Trophoblast cell (in vitro differentiated cells and primary cell): ENCODE measurements at regions not wholly inside any gene's neighbourhood (a gene's known extent, or its start where the extent isn't known, plus 50 kb on each side); places are given as distances from the start of the nearest gene placed in this dataset.

Experiments
- DNase-seq, 2 donors: peaks; one replicate each; pipeline ENCODE4 v3.0.0-alpha.2; 2016
- H2AFZ ChIP-seq: 2 replicates; pipeline ENCODE4 v1.6.1; 2013; ENCODE audit warnings: low read length, moderate library complexity, mild to moderate bottlenecking; ENCODE audit not compliant: insufficient read depth, poor library complexity
- H2AK5ac ChIP-seq: 2 replicates; pipeline ENCODE4 v1.6.1; 2013; ENCODE audit warnings: mild to moderate bottlenecking, low read length
- H2BK120ac ChIP-seq: 2 replicates; pipeline ENCODE4 v1.6.1; 2013; ENCODE audit warnings: low read length, mild to moderate bottlenecking, moderate library complexity; ENCODE audit not compliant: insufficient read depth, poor library complexity
- H2BK12ac ChIP-seq: 2 replicates; pipeline ENCODE4 v1.6.1; 2013; ENCODE audit warnings: mild to moderate bottlenecking, low read length, moderate library complexity
- H2BK5ac ChIP-seq: 2 replicates; pipeline ENCODE4 v1.6.1; 2013; ENCODE audit warnings: low read length, low read depth, moderate library complexity, mild to moderate bottlenecking; ENCODE audit not compliant: poor library complexity
- H3K14ac ChIP-seq: 2 replicates; pipeline ENCODE4 v1.6.1; 2013; ENCODE audit warnings: mild to moderate bottlenecking, low read length
- H3K18ac ChIP-seq: 2 replicates; pipeline ENCODE4 v1.6.1; 2013; ENCODE audit warnings: mild to moderate bottlenecking, low read length
- H3K23ac ChIP-seq: 2 replicates; pipeline ENCODE4 v1.6.1; 2013; ENCODE audit warnings: low read length
- H3K27ac ChIP-seq: 2 replicates; pipeline ENCODE4 v1.5.1; 2013; ENCODE audit warnings: low read depth, mild to moderate bottlenecking, inconsistent platforms, low read length, moderate library complexity
- H3K27me3 ChIP-seq: 2 replicates; pipeline ENCODE4 v1.6.1; 2013; ENCODE audit warnings: inconsistent platforms, mild to moderate bottlenecking, low read length, moderate library complexity; ENCODE audit not compliant: insufficient read depth
- H3K36me3 ChIP-seq, 2 experiments: 1 replicate in 1 of 2; 2 replicates in 1 of 2; pipeline ENCODE4 v1.6.1; 2013; ENCODE audit warnings: low read length in 2 of 2, mild to moderate bottlenecking in 2 of 2, moderate library complexity in 1 of 2; ENCODE audit not compliant: insufficient read depth in 2 of 2, control insufficient read depth in 1 of 2
- H3K4ac ChIP-seq: 2 replicates; pipeline ENCODE4 v1.6.1; 2013; ENCODE audit warnings: low read depth, mild to moderate bottlenecking, low read length, moderate library complexity
- H3K4me1 ChIP-seq, 2 experiments: 1 replicate in 1 of 2; 2 replicates in 1 of 2; pipeline ENCODE4 v1.6.1; 2013; ENCODE audit warnings: low read length in 2 of 2, mild to moderate bottlenecking in 2 of 2, moderate library complexity in 1 of 2; ENCODE audit not compliant: insufficient read depth in 2 of 2, control insufficient read depth in 1 of 2
- H3K4me2 ChIP-seq: 2 replicates; pipeline ENCODE4 v1.6.1; 2013; ENCODE audit warnings: inconsistent platforms, mild to moderate bottlenecking, low read length, moderate library complexity
- H3K4me3 ChIP-seq: 2 replicates; pipeline ENCODE4 v1.5.1; 2013; ENCODE audit warnings: mild to moderate bottlenecking, low read depth, low read length, inconsistent platforms
- H3K79me1 ChIP-seq: one replicate; pipeline ENCODE4 v1.6.1; 2013; ENCODE audit warnings: low read length
- H3K79me2 ChIP-seq: 2 replicates; pipeline ENCODE4 v1.6.1; 2013; ENCODE audit warnings: low read length, mild to moderate bottlenecking; ENCODE audit not compliant: control insufficient read depth, insufficient read depth, poor library complexity
- H3K9ac ChIP-seq: 2 replicates; pipeline ENCODE4 v1.6.1; 2013; ENCODE audit warnings: mild to moderate bottlenecking, low read length
- H3K9me3 ChIP-seq: 2 replicates; pipeline ENCODE4 v1.6.1; 2013; ENCODE audit warnings: low read depth, mild to moderate bottlenecking, control low read depth, inconsistent platforms, low read length; ENCODE audit not compliant: insufficient read depth
- H4K12ac ChIP-seq: 2 replicates; pipeline ENCODE4 v1.6.1; 2013; ENCODE audit warnings: low read depth, mild to moderate bottlenecking, low read length, moderate library complexity
- H4K8ac ChIP-seq: 2 replicates; pipeline ENCODE4 v1.6.1; 2013; ENCODE audit warnings: low read depth, mild to moderate bottlenecking, low read length, moderate library complexity
- H4K91ac ChIP-seq: one replicate; pipeline ENCODE4 v1.6.1; 2013; ENCODE audit warnings: low read depth, mild to moderate bottlenecking, low read length, moderate library complexity
- WGBS: extraction: QIAGEN DNeasy Blood & Tissue Kit; methylation state at CpG from one replicate; pipeline ENCODE4 v1.1.7; 2013; ENCODE audit warnings: missing lambda C conversion rate; ENCODE audit not compliant: insufficient read length, insufficient coverage; ENCODE audit errors: extremely low coverage; 5-methylcytosine and 5-hydroxymethylcytosine counted together

DNA sequence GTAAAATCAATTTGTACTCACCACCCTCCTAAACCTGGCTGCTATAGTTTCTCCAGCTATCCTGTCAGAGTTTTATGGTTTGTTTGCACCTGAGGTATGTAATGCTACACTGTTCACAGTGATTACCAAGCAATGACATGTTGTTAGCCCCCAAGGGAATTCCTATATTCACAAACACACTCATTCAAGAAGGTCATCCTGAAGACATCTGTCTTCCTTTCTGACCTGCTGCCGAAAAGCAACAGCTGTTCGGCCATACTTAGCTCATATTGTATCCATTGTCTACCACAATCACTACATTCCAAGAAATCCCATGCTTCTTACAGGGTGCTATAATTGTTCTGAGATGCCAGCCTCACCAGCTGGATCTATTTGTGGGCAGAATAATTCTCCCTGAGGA, 160.1 kb upstream of the GYPA start:
- H2BK12ac ChIP-seq = no peak overlapping the region
- H2AFZ ChIP-seq = no peak overlapping the region
- H3K9ac ChIP-seq = no peak overlapping the region
- H3K18ac ChIP-seq = no peak overlapping the region
- H4K12ac ChIP-seq = no peak overlapping the region
- H3K4me3 ChIP-seq = no peak overlapping the region
- no peak overlapping the region for H4K91ac ChIP-seq
- no CpG with 5 or more reads among the region's 2 CpGs for WGBS
- H3K79me1 ChIP-seq = no peaks in the 10 kb centered on the region
- peaks cover 0 to 6% of the 10 kb centered on the region in 2 experiments for H3K4me1 ChIP-seq
- H3K36me3 ChIP-seq = no peaks in the 10 kb centered on the region
- H3K23ac ChIP-seq = no peak overlapping the region
- H3K4me2 ChIP-seq = no peak overlapping the region
- H3K9me3 ChIP-seq = no peaks in the 10 kb centered on the region
- no peak overlapping the region for H4K8ac ChIP-seq
- no peaks in the 10 kb centered on the region for H3K79me2 ChIP-seq
- H3K27ac ChIP-seq = no peak overlapping the region
- no peak overlapping the region for H2BK5ac ChIP-seq
- no peak overlapping the region for H3K14ac ChIP-seq
- H2BK120ac ChIP-seq = no peak overlapping the region
- H3K4ac ChIP-seq = no peak overlapping the region
- H3K27me3 ChIP-seq = no peaks in the 10 kb centered on the region
- H2AK5ac ChIP-seq = no peak overlapping the region
- peak; percentile 49 to 84 for DNase-seq

DNA sequence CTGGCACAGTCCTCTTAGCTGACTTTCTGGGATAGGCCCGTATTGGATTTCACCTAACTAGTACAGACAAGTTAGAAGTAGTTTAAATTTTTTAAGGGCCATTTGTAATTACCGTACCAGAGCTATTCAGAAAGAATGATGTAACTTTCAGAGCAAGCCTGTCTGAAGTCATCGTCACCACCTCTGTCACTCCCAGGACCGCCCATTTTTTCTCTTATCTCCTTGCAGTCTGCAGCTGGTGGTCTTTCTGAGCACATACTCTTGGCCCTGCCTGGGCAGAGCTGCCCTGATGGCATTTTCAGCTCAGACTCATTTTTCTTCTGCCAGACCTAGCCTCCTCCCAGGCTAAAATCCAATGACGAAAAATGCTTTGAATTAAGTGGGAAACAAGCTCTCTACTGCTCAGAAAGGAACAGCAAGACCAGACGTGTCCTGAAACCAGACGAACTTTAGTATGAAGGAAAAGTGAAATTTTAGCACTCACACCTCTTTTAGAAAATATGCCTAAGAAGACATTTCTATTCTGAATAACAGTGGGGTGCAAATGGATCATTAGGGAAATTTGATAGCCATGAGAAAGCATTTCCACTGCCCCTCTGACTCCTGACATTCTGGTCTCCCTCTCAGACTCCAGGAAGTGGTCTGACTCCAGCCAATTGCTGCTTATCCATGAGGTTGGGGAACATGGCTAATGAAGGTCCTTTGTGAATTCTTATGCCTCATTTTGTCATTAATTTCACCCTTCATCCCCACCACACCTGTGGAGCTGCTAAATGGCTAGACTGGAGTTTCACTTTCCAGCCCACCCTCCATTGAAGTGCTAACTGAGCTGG, 162.4 kb upstream of the GYPA start:
- Histone ChIP-seq H3K23ac (no peak overlapping the region), H2BK120ac (no peak overlapping the region), H3K4ac (no peak overlapping the region), H2AK5ac (no peak overlapping the region), H4K8ac (no peak overlapping the region), H3K9me3 (no peaks in the 10 kb centered on the region), H4K12ac (no peak overlapping the region), H3K9ac (no peak overlapping the region), H3K14ac (no peak overlapping the region), H3K4me1 (peaks cover 0 to 6% of the 10 kb centered on the region in 2 experiments), H3K27ac (no peak overlapping the region), H4K91ac (no peak overlapping the region), H3K4me2 (no peak overlapping the region), H3K79me2 (no peaks in the 10 kb centered on the region), H3K27me3 (no peaks in the 10 kb centered on the region), H3K36me3 (no peaks in the 10 kb centered on the region), H2BK5ac (no peak overlapping the region), H3K4me3 (no peak overlapping the region), H3K79me1 (no peaks in the 10 kb centered on the region), H3K18ac (no peak overlapping the region), H2BK12ac (no peak overlapping the region), H2AFZ (no peak overlapping the region)
- no CpG with 5 or more reads among the region's 7 CpGs for WGBS
- DNase-seq = peak; percentile 60 to 87

DNA sequence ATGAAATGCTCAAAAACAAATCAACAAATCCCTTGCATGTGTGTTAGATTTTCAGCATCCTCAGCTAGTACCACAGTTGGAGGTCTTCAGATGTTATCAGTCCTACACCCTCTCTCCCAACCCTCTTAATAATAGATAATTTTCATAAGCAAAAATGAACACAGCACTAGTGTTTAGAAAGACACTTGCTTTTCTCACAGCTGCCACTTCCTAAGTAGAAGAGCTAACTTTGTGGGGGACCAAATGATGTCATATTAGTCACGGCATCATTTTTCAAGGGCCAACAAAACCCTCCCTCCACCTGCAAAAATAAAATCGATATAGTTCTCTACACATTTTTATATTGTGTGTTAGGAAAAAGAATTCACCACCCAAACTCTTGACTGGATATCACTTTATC, 163.5 kb upstream of the GYPA start:
- Histone ChIP-seq H3K4me1 (peaks cover 0 to 6% of the 10 kb centered on the region in 2 experiments), H3K36me3 (no peaks in the 10 kb centered on the region), H3K9me3 (no peaks in the 10 kb centered on the region), H4K8ac (no peak overlapping the region), H4K12ac (no peak overlapping the region), H3K18ac (no peak overlapping the region), H3K27ac (no peak overlapping the region), H4K91ac (no peak overlapping the region), H2BK120ac (no peak overlapping the region), H3K4ac (no peak overlapping the region), H2BK5ac (no peak overlapping the region), H3K23ac (no peak overlapping the region), H3K27me3 (no peaks in the 10 kb centered on the region), H2BK12ac (no peak overlapping the region), H3K79me2 (no peaks in the 10 kb centered on the region), H3K4me3 (no peak overlapping the region), H3K14ac (no peak overlapping the region), H3K9ac (no peak overlapping the region), H3K79me1 (no peaks in the 10 kb centered on the region), H2AK5ac (no peak overlapping the region), H3K4me2 (no peak overlapping the region), H2AFZ (no peak overlapping the region)
- no CpG with 5 or more reads among the region's 2 CpGs for WGBS
- no peak for DNase-seq

DNA sequence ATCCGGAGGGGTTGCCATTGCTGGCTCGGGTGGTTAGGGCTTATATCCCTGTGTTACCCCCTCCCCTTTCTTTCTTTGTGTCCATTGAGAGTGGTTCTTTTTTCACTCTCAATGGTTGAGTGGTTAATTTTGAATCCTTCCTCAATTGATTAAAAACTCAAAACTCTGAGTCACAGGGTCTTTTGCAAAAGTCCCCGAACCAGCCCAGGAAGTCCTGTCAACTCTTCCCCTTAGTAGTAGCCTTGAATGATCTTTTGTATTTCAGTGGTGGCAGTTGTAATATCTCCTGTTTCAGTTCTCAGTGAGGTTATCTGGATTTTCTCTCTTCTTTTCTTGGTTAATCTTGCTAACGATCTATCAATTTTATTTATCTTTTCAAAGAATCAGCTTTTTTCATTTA, 170.0 kb upstream of the GYPA start:
- H2BK120ac ChIP-seq = no peak overlapping the region
- no peak overlapping the region for H2AFZ ChIP-seq
- H4K8ac ChIP-seq = no peak overlapping the region
- DNase-seq = no peak
- no CpG with 5 or more reads among the region's 4 CpGs for WGBS
- no peak overlapping the region for H4K12ac ChIP-seq
- H3K14ac ChIP-seq = no peak overlapping the region
- H3K4me3 ChIP-seq = no peak overlapping the region
- no peak overlapping the region for H4K91ac ChIP-seq
- H3K4me2 ChIP-seq = no peak overlapping the region
- no peaks in the 10 kb centered on the region for H3K79me2 ChIP-seq
- H3K79me1 ChIP-seq = no peaks in the 10 kb centered on the region
- H3K23ac ChIP-seq = no peak overlapping the region
- no peak overlapping the region for H2BK12ac ChIP-seq
- no peak overlapping the region for H3K9ac ChIP-seq
- H3K27ac ChIP-seq = no peak overlapping the region
- H2AK5ac ChIP-seq = no peak overlapping the region
- H3K9me3 ChIP-seq = peaks cover 6% of the 10 kb centered on the region
- H2BK5ac ChIP-seq = no peak overlapping the region
- H3K4me1 ChIP-seq = no peaks in the 10 kb centered on the region
- no peaks in the 10 kb centered on the region for H3K27me3 ChIP-seq
- no peak overlapping the region for H3K18ac ChIP-seq
- no peaks in the 10 kb centered on the region for H3K36me3 ChIP-seq
- H3K4ac ChIP-seq = no peak overlapping the region
